Neutrophil (primary cell): ENCODE measurements at regions not wholly inside any gene's neighbourhood (a gene's known extent, or its start where the extent isn't known, plus 50 kb on each side); places are given as distances from the start of the nearest gene placed in this dataset.
A peak's percentile ranks its signal among the peaks of the same experiment; 100 is the strongest.

Source experiments
- H3K27ac ChIP-seq: fragments of 200-600 bp; sonication (generic); 2 replicates; pipeline ENCODE4 v1.5.1; 2016; ENCODE audit warnings: mild to moderate bottlenecking, moderate library complexity
- H3K27me3 ChIP-seq: fragments of 200-600 bp; sonication (generic); 2 replicates; pipeline ENCODE4 v1.6.0; 2016; ENCODE audit warnings: mild to moderate bottlenecking
- H3K36me3 ChIP-seq: fragments of 200-600 bp; sonication (generic); 2 replicates; pipeline ENCODE4 v1.5.1; 2017
- H3K4me1 ChIP-seq, 2 experiments: fragments of 200-600 bp in 1 of 2; sonication (generic) in 1 of 2; 1 replicate in 1 of 2; 2 replicates in 1 of 2; pipeline versions ENCODE4 v1.5.1 to v1.6.1; 2013 to 2016; ENCODE audit warnings: low read depth in 1 of 2, low read length in 1 of 2, mild to moderate bottlenecking in 1 of 2, moderate library complexity in 1 of 2; ENCODE audit not compliant: control insufficient read depth in 1 of 2, insufficient read depth in 1 of 2
- H3K4me3 ChIP-seq, 2 experiments: fragments of 200-600 bp in 1 of 2; sonication (generic) in 1 of 2; 1 replicate in 1 of 2; 2 replicates in 1 of 2; pipeline ENCODE4 v1.5.1; 2013 to 2016; ENCODE audit warnings: low read depth in 1 of 2, low read length in 1 of 2, mild to moderate bottlenecking in 1 of 2, moderate library complexity in 1 of 2
- H3K9me3 ChIP-seq: fragments of 200-600 bp; sonication (generic); 2 replicates; pipeline ENCODE4 v1.5.1; 2016
- TF ChIP-seq, protein P1 (sequence below): fragments of 200-600 bp; sonication (generic); IDR thresholded peaks from 2 replicates; pipeline ENCODE4 v1.5.1; 2016; ENCODE audit warnings: antibody characterized with exemption

DNA sequence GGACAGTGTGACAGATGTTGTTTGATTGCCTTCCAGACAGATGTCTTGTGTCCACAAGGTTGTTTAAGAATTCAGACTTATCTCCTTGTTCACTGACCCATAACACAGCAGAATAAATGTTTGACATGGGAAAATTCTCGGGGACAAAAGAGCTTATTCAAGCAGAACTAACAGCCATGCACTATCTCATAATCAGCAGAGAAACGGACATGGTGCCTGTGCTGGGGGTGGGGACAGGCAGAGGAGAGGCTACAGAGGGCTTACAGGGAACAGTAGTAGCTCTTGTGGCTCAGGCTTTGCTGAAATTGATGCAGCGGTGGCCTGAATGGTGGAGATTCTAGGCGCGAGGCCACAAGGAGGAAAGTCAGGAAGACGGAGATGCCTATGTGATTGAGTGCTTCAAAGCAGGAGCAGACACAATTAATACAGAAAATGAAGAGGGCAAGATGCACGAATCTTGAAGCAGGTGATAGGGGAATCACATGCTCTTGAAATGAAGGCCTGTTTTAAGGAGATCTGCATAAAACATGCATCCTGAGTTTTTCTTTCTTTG is 62.0 kb upstream of the CAB39 start:
- H3K4me3 ChIP-seq = no peak overlapping the region
- TF ChIP-seq, protein P1, sequence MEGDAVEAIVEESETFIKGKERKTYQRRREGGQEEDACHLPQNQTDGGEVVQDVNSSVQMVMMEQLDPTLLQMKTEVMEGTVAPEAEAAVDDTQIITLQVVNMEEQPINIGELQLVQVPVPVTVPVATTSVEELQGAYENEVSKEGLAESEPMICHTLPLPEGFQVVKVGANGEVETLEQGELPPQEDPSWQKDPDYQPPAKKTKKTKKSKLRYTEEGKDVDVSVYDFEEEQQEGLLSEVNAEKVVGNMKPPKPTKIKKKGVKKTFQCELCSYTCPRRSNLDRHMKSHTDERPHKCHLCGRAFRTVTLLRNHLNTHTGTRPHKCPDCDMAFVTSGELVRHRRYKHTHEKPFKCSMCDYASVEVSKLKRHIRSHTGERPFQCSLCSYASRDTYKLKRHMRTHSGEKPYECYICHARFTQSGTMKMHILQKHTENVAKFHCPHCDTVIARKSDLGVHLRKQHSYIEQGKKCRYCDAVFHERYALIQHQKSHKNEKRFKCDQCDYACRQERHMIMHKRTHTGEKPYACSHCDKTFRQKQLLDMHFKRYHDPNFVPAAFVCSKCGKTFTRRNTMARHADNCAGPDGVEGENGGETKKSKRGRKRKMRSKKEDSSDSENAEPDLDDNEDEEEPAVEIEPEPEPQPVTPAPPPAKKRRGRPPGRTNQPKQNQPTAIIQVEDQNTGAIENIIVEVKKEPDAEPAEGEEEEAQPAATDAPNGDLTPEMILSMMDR = no peak
- no peak overlapping the region for H3K27ac ChIP-seq
- H3K36me3 ChIP-seq = no peaks in the 10 kb centered on the region
- no peaks in the 10 kb centered on the region for H3K27me3 ChIP-seq
- H3K9me3 ChIP-seq = no peaks in the 10 kb centered on the region
- H3K4me1 ChIP-seq = no peaks in the 10 kb centered on the region

DNA sequence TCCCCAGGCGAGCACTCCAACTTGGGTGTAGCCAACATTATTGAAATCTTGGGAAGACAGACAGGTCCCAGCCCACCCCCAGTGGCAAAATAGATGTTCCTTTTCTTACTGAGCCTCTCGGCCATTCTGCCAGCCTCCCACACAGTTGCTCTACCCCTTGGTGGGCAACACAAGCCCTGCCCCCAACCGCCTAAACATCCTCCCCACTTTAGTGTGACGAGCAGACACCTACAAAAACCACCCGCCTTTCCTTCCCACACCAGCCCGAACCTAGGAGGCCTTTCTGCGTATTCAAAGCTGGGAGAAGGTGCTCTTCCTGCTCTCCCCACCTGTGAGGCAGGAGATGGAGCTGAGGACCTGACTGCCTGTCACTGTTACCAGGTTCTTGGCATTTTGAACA is 58.6 kb upstream of the CAB39 start:
- no peaks in the 10 kb centered on the region for H3K27me3 ChIP-seq
- H3K9me3 ChIP-seq = no peaks in the 10 kb centered on the region
- no peak overlapping the region for H3K27ac ChIP-seq
- H3K36me3 ChIP-seq = no peaks in the 10 kb centered on the region
- no peak overlapping the region for H3K4me3 ChIP-seq
- TF ChIP-seq, protein P1 = no peak
- peaks cover 10 to 18% of the 10 kb centered on the region in 2 experiments for H3K4me1 ChIP-seq

DNA sequence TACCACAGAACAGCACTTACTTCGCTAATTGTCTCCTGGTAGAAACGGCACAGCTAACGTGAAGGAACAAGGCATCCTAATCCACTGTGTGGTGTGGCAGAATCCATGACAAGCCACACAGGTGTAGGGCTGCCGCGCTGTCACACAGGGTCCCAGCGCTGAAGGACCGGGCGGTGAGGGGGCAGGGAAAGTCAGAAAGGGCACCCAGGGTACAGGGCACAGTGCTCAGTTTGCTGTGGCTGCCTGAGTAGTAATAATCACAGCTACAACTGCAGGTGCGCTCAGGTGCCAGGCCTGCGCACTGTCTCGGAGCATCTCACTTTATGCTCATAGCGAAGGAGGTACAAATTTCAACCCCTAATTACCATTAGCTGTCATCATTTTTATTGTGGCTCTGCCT is 55.2 kb upstream of the CAB39 start:
- Histone ChIP-seq H3K9me3 (no peaks in the 10 kb centered on the region), H3K27me3 (no peaks in the 10 kb centered on the region), H3K27ac (no peak overlapping the region), H3K4me3 (no peak overlapping the region), H3K36me3 (no peaks in the 10 kb centered on the region), H3K4me1 (peaks cover 44 to 52% of the 10 kb centered on the region in 2 experiments)
- TF ChIP-seq, protein P1 = no peak

DNA sequence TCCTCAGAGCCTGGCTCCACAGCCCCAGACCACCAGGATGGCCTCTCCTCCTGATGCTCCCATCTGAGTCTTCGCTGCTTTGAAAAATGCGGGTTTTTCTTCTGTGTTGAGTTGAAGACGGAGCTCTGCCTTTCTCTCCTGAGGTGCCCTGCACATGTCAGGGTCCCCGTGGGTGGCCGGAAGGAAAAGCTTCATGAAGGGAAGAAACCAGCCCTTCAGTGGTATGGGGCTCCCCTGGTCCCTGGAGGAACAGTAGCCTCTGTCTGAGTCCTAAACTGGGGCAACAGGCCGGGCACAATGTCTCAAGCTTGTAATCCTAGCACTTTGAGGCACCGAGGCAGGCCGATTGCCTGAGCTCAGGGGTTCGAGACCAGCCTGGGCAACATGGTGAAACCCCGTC is 54.7 kb upstream of the CAB39 start:
- Histone ChIP-seq H3K4me1 (peaks cover 48 to 57% of the 10 kb centered on the region in 2 experiments), H3K27me3 (no peaks in the 10 kb centered on the region), H3K36me3 (no peaks in the 10 kb centered on the region), H3K4me3 (no peak overlapping the region), H3K9me3 (no peaks in the 10 kb centered on the region), H3K27ac (peak overlapping the region; percentile 83)
- TF ChIP-seq, protein P1 = no peak

DNA sequence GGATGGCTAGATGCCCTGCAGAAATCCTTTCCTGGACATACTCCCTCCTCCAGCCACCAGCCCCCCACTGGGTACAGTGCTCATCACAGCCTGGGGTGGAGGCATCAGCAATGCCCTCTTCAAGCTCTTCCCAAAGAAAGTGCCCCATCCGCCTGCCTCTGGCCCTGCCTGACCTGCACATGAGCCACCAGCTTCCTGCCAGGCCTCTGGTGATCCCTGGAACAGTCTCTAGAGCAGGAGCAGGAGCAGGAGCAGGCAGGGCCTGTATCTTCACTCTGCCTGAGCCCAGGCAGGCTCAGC is 54.1 kb upstream of the CAB39 start:
- no peaks in the 10 kb centered on the region for H3K27me3 ChIP-seq
- TF ChIP-seq, protein P1 = no peak
- no peaks in the 10 kb centered on the region for H3K9me3 ChIP-seq
- H3K27ac ChIP-seq = peak overlapping the region; percentile 83
- H3K4me1 ChIP-seq = peaks cover 54 to 63% of the 10 kb centered on the region in 2 experiments
- H3K36me3 ChIP-seq = no peaks in the 10 kb centered on the region
- H3K4me3 ChIP-seq = peak overlapping the region in 1 of 2 experiments; percentile 38
